H1 (cell line): ENCODE measurements at regions not wholly inside any gene's neighbourhood (a gene's known extent, or its start where the extent isn't known, plus 50 kb on each side); places are given as distances from the start of the nearest gene placed in this dataset.

ENCODE experiments used
- CTCF ChIA-PET: fragments of 300-600 bp; sonication (Branson Sonifier 250); formaldehyde crosslinking; loops from one replicate; lab custom pipeline; 2021; ENCODE audit not compliant: partially characterized antibody; lab: Charles Lee
- POLR2A ChIA-PET: fragments of 300-600 bp; sonication (Branson Sonifier 250); formaldehyde crosslinking; loops from one replicate; lab custom pipeline; 2021; ENCODE audit warnings: inconsistent platforms; ENCODE audit not compliant: partially characterized antibody; lab: Charles Lee
- DNase-seq, 2 experiments: peaks; one replicate each; pipeline versions ENCODE4 v3.0.0 to v3.0.0-alpha.2; 2010 to 2022; ENCODE audit warnings: low spot score in 2 of 2, low read depth in 1 of 2, mixed read lengths in 1 of 2
- FAIRE-seq: peaks from 2 replicates; lab custom pipeline; 2011; peaks lifted over from hg19 to GRCh38; lab: Jason Lieb, UNC
- H2AFZ ChIP-seq: 2 replicates; pipeline ENCODE4 v1.8.1; 2012; ENCODE audit warnings: low read length, inconsistent platforms
- H2AK5ac ChIP-seq: 2 replicates; pipeline ENCODE4 v1.6.1; 2013; ENCODE audit warnings: low read depth, low read length
- H2BK120ac ChIP-seq: replicated peaks from 2 replicates; pipeline ENCODE3; 2013; ENCODE audit warnings: low read depth, low read length, inconsistent platforms
- H2BK12ac ChIP-seq: 2 replicates; pipeline ENCODE4 v1.6.1; 2013; ENCODE audit warnings: low read depth, low read length
- H2BK15ac ChIP-seq: 2 replicates; pipeline ENCODE4 v1.6.1; 2013; ENCODE audit warnings: low read length
- H2BK20ac ChIP-seq: 2 replicates; pipeline ENCODE4 v1.6.1; 2013; ENCODE audit warnings: low read length
- H2BK5ac ChIP-seq: 2 replicates; pipeline ENCODE4 v1.6.1; 2013; ENCODE audit warnings: low read depth, low read length
- H3K14ac ChIP-seq: 2 replicates; pipeline ENCODE4 v1.6.1; 2013; ENCODE audit warnings: inconsistent platforms; ENCODE audit not compliant: insufficient read length
- H3K18ac ChIP-seq: 2 replicates; pipeline ENCODE4 v1.6.1; 2013; ENCODE audit warnings: low read length; ENCODE audit errors: extremely low read depth
- H3K23ac ChIP-seq: 2 replicates; pipeline ENCODE4 v1.6.1; 2013; ENCODE audit warnings: inconsistent platforms; ENCODE audit not compliant: insufficient read length
- H3K23me2 ChIP-seq: 2 replicates; pipeline ENCODE4 v1.6.1; 2013; ENCODE audit warnings: low read depth, low read length
- H3K27ac ChIP-seq: 2 replicates; pipeline ENCODE4 v1.6.1; 2011; ENCODE audit warnings: low read depth, low read length, inconsistent platforms
- H3K27me3 ChIP-seq, 4 experiments: replicated peaks in 1 of 4; 1 replicate in 1 of 4; 2 replicates in 3 of 4; pipeline versions ENCODE4 v1.6.1 to v1.8.1; 2011 to 2013; ENCODE audit warnings: low read length in 3 of 4, mild to moderate bottlenecking in 3 of 4, inconsistent platforms in 2 of 4, mixed read lengths in 2 of 4, moderate library complexity in 1 of 4; ENCODE audit not compliant: control insufficient read depth in 3 of 4, insufficient read depth in 3 of 4; ENCODE audit errors: extremely low read depth in 1 of 4
- H3K36me3 ChIP-seq, 4 experiments: 2 replicates each; pipeline versions ENCODE4 v1.6.1 to v1.8.1; 2011 to 2013; ENCODE audit warnings: mild to moderate bottlenecking in 4 of 4, low read length in 3 of 4, moderate library complexity in 2 of 4, control low read depth in 1 of 4, inconsistent platforms in 1 of 4; ENCODE audit not compliant: insufficient read depth in 4 of 4, control insufficient read depth in 2 of 4
- H3K4ac ChIP-seq: replicated peaks from 2 replicates; pipeline ENCODE3; 2013; ENCODE audit warnings: low read length, low read depth, mixed read lengths, inconsistent platforms; ENCODE audit not compliant: insufficient read length
- H3K4me1 ChIP-seq, 4 experiments: replicated peaks in 1 of 4; 1 replicate in 1 of 4; 2 replicates in 3 of 4; pipeline versions ENCODE4 v1.6.1 to v1.8.1; 2011 to 2013; ENCODE audit warnings: low read length in 3 of 4, inconsistent platforms in 2 of 4, mixed read lengths in 1 of 4; ENCODE audit not compliant: insufficient read depth in 4 of 4, control insufficient read depth in 3 of 4
- H3K4me2 ChIP-seq, 2 experiments: 2 replicates each; pipeline versions ENCODE4 v1.6.1 to v1.8.1; 2011 to 2013; ENCODE audit warnings: low read depth in 2 of 2, low read length in 2 of 2, control low read depth in 1 of 2, inconsistent platforms in 1 of 2, mild to moderate bottlenecking in 1 of 2; ENCODE audit not compliant: insufficient read depth in 1 of 2
- H3K4me3 ChIP-seq, 4 experiments: fragments of 200-600, 300-600 bp in 1 of 4; sonication (generic), shearing (Covaris generic), sonication (Bioruptor Twin) in 1 of 4; 2 replicates each; pipeline versions ENCODE4 v1.5.1 to v1.8.1; 2011 to 2016; ENCODE audit warnings: low read length in 4 of 4, low read depth in 3 of 4, control low read depth in 2 of 4, inconsistent platforms in 2 of 4, mild to moderate bottlenecking in 2 of 4, mixed read lengths in 1 of 4, moderate library complexity in 1 of 4; ENCODE audit not compliant: insufficient read depth in 2 of 4; ENCODE audit errors: extremely low read depth in 1 of 4
- H3K56ac ChIP-seq: replicated peaks from 2 replicates; pipeline ENCODE3; 2013; ENCODE audit warnings: low read depth, mild to moderate bottlenecking, mixed read lengths, low read length, inconsistent platforms; ENCODE audit not compliant: insufficient read length
- H3K79me1 ChIP-seq: 2 replicates; pipeline ENCODE4 v1.6.1; 2013; ENCODE audit warnings: low read depth, low read length, control low read depth
- H3K79me2 ChIP-seq, 2 experiments: 2 replicates each; pipeline versions ENCODE4 v1.6.1 to v1.8.1; 2012 to 2013; ENCODE audit warnings: low read length in 2 of 2, mild to moderate bottlenecking in 2 of 2, inconsistent platforms in 1 of 2; ENCODE audit not compliant: insufficient read depth in 2 of 2, control insufficient read depth in 1 of 2
- H3K9ac ChIP-seq, 4 experiments: replicated peaks in 1 of 4; 1 replicate in 1 of 4; 2 replicates in 3 of 4; pipeline versions ENCODE4 v1.6.1 to v1.8.1; 2011 to 2013; ENCODE audit warnings: low read depth in 3 of 4, low read length in 3 of 4, control low read depth in 2 of 4, mild to moderate bottlenecking in 2 of 4, moderate library complexity in 2 of 4, inconsistent platforms in 1 of 4; ENCODE audit errors: extremely low read depth in 1 of 4
- H3K9me3 ChIP-seq, 2 experiments: 2 replicates each; pipeline versions ENCODE4 v1.6.1 to v1.8.1; 2012 to 2013; ENCODE audit warnings: mild to moderate bottlenecking in 2 of 2, moderate library complexity in 2 of 2, control low read depth in 1 of 2, inconsistent platforms in 1 of 2, low read depth in 1 of 2, low read length in 1 of 2, mixed read lengths in 1 of 2; ENCODE audit not compliant: insufficient read depth in 2 of 2
- H4K20me1 ChIP-seq, 2 experiments: replicated peaks in 1 of 2; 2 replicates each; pipeline versions ENCODE3 to v1.8.1; 2011 to 2013; ENCODE audit warnings: inconsistent platforms in 2 of 2, low read length in 2 of 2, mild to moderate bottlenecking in 1 of 2; ENCODE audit not compliant: insufficient read depth in 2 of 2, control insufficient read depth in 1 of 2
- H4K5ac ChIP-seq: 2 replicates; pipeline ENCODE4 v1.6.1; 2013; ENCODE audit warnings: low read length, low read depth, mixed read lengths, inconsistent platforms; ENCODE audit not compliant: insufficient read length
- H4K8ac ChIP-seq: 2 replicates; pipeline ENCODE4 v1.8.0; 2013; ENCODE audit warnings: mild to moderate bottlenecking, moderate library complexity, low read length, inconsistent platforms; ENCODE audit not compliant: insufficient read depth; ENCODE audit errors: extremely low read depth
- H4K91ac ChIP-seq: replicated peaks from 2 replicates; pipeline ENCODE3; 2013; ENCODE audit warnings: low read length, mixed read lengths, inconsistent platforms; ENCODE audit not compliant: insufficient read length
- ATF3 ChIP-seq: IDR thresholded peaks from 2 replicates; pipeline ENCODE4 v1.6.1; 2011; ENCODE audit warnings: low read depth, mild to moderate bottlenecking, low read length; ENCODE audit not compliant: insufficient read depth
- RXRA ChIP-seq: IDR thresholded peaks from 2 replicates; pipeline ENCODE4 v1.6.1; 2011; ENCODE audit warnings: low read depth, mild to moderate bottlenecking, low read length, moderate library complexity; ENCODE audit not compliant: insufficient read depth
- SIRT6 ChIP-seq: IDR thresholded peaks from one replicate; pipeline ENCODE4 v1.7.1; 2012; ENCODE audit warnings: low read length, inconsistent platforms
- WGBS, 2 experiments: shearing (Covaris generic) in 1 of 2; methylation state at CpG; one replicate each; pipeline versions ENCODE4 v1.1.6 to v1.1.7; 2013 to 2015; ENCODE audit warnings: low lambda C conversion rate in 2 of 2, mixed read lengths in 2 of 2, inconsistent platforms in 1 of 2, low coverage in 1 of 2, missing lambda C conversion rate in 1 of 2; ENCODE audit not compliant: insufficient replicate concordance in 2 of 2, insufficient coverage in 1 of 2, insufficient read length in 1 of 2; ENCODE audit errors: extremely low coverage in 1 of 2, missing lambda C conversion rate in 1 of 2; 5-methylcytosine and 5-hydroxymethylcytosine counted together

- no peak overlapping the region for H3K23ac ChIP-seq
- no peak overlapping the region for H3K9ac ChIP-seq
- no peak overlapping the region for H3K18ac ChIP-seq
- DNase-seq, result no peak
- no peaks in the 10 kb centered on the region for H3K23me2 ChIP-seq
- no peak overlapping the region for H3K14ac ChIP-seq
- no peak overlapping the region for H4K5ac ChIP-seq
- H3K56ac ChIP-seq, result no peak overlapping the region
- no peak overlapping the region; the same call in 1 of the 2 replicates for H2BK5ac ChIP-seq
- H3K9me3 ChIP-seq, result no peaks in the 10 kb centered on the region
- CTCF ChIA-PET, result no interaction called here
- no peak overlapping the region for H2BK12ac ChIP-seq
- H2BK15ac ChIP-seq, result no peak overlapping the region
- H3K4me2 ChIP-seq, result no peak overlapping the region
- no peaks in the 10 kb centered on the region for H3K79me2 ChIP-seq
- H3K4me1 ChIP-seq, result peaks cover 0 to 3% (median 0%) of the 10 kb centered on the region in 4 experiments; a peak in 1 of 7 replicates
- H3K4ac ChIP-seq, result no peak overlapping the region
- H3K79me1 ChIP-seq, result no peaks in the 10 kb centered on the region
- no peak overlapping the region for H2BK20ac ChIP-seq
- POLR2A ChIA-PET, result no interaction called here
- no peaks in the 10 kb centered on the region for H4K20me1 ChIP-seq
- 91% methylated on average over 4 of the region's 4 CpGs; no CpG with 5 or more reads in 1 of the 2 experiments for WGBS, 2 experiments
- H2AK5ac ChIP-seq, result no peak overlapping the region
- H2BK120ac ChIP-seq, result no peak overlapping the region
- no peak overlapping the region for H4K8ac ChIP-seq
- H4K91ac ChIP-seq, result no peak overlapping the region
- no peak overlapping the region for H3K4me3 ChIP-seq
- no peak overlapping the region for H3K27ac ChIP-seq
- peak overlapping the region; percentile 48 for H2AFZ ChIP-seq
- no peaks in the 10 kb centered on the region for H3K36me3 ChIP-seq
- TF ChIP-seq RXRA (peak; percentile 83; the same call in 1 of the 2 replicates), ATF3 (0 out of 2 replicates have a peak, but pooled peaks have one; percentile 32), SIRT6 (no peak)
- H3K27me3 ChIP-seq, result no peaks in the 10 kb centered on the region
- no peak for FAIRE-seq
Measured at GRCh38 chr3:55127565-55127964, 199.7 kb upstream of the LRTM1 start.
